Nephron (organoid): ENCODE measurements at regions not wholly inside any gene's neighbourhood (a gene's known extent, or its start where the extent isn't known, plus 50 kb on each side); places are given as distances from the start of the nearest gene placed in this dataset.

Experiments
- H3K27ac Mint-ChIP-seq, 3 experiments: 2 replicates each; pipeline ENCODE4 v1.8.0; 2020; ENCODE audit warnings: mixed read lengths in 3 of 3, mild to moderate bottlenecking in 2 of 3, moderate library complexity in 1 of 3
- H3K27me3 Mint-ChIP-seq: 2 replicates; pipeline ENCODE4 v1.8.0; 2021; ENCODE audit warnings: low read depth, mild to moderate bottlenecking, moderate library complexity, mixed read lengths
- H3K36me3 Mint-ChIP-seq: 2 replicates; pipeline ENCODE4 v1.8.0; 2020; ENCODE audit warnings: low read depth, mixed read lengths
- H3K4me1 Mint-ChIP-seq: 2 replicates; pipeline ENCODE4 v1.8.0; 2020; ENCODE audit warnings: mixed read lengths
- H3K4me3 Mint-ChIP-seq, 3 experiments: 2 replicates each; pipeline ENCODE4 v1.8.0; 2020; ENCODE audit warnings: mild to moderate bottlenecking in 3 of 3, mixed read lengths in 3 of 3, moderate library complexity in 2 of 3
- H3K9me3 Mint-ChIP-seq: 2 replicates; pipeline ENCODE4 v1.8.0; 2020; ENCODE audit warnings: mixed read lengths
- TF ChIP-seq, protein P1 (sequence below), 3 experiments: fragments of 200-600 bp; sonication (generic); IDR thresholded peaks; one replicate each; pipeline ENCODE4 v1.5.0; 2021; ENCODE audit warnings: antibody characterized with exemption in 3 of 3; ENCODE audit not compliant: unreplicated experiment in 3 of 3

DNA sequence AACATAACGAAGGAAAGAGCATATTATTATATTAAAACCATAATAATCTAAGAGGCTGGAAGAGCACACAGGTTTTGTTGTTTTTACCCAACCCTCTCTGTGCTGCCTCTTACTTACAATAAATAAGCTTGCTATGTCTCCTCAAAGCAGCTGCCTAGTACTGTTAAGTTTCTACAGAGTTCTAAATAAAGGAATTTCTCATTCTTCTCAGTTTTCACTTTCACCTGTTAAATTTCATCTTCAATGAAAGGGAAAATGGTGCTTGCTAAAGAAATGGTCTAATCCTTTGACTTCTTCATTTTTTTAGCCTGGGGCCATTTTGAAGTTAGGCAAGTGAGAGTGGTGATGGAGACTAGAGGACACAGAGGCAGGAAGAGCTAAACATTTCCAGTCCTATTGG is 396.1 kb downstream of the MAN2A1 start:
- Mint-ChIP-seq H3K27ac (no peak overlapping the region), H3K4me1 (peaks cover 32% of the 10 kb centered on the region), H3K9me3 (no peaks in the 10 kb centered on the region), H3K4me3 (no peak overlapping the region), H3K36me3 (no peaks in the 10 kb centered on the region), H3K27me3 (no peaks in the 10 kb centered on the region)
- TF ChIP-seq, protein P1, sequence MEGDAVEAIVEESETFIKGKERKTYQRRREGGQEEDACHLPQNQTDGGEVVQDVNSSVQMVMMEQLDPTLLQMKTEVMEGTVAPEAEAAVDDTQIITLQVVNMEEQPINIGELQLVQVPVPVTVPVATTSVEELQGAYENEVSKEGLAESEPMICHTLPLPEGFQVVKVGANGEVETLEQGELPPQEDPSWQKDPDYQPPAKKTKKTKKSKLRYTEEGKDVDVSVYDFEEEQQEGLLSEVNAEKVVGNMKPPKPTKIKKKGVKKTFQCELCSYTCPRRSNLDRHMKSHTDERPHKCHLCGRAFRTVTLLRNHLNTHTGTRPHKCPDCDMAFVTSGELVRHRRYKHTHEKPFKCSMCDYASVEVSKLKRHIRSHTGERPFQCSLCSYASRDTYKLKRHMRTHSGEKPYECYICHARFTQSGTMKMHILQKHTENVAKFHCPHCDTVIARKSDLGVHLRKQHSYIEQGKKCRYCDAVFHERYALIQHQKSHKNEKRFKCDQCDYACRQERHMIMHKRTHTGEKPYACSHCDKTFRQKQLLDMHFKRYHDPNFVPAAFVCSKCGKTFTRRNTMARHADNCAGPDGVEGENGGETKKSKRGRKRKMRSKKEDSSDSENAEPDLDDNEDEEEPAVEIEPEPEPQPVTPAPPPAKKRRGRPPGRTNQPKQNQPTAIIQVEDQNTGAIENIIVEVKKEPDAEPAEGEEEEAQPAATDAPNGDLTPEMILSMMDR (IDR thresholded peaks at IDR 0.05; ENCODE audit: unreplicated experiment in 3 of 3): no peak

- Mint-ChIP-seq H3K9me3 (no peaks in the 10 kb centered on the region), H3K36me3 (no peaks in the 10 kb centered on the region), H3K27me3 (no peaks in the 10 kb centered on the region), H3K4me1 (peaks cover 32% of the 10 kb centered on the region), H3K27ac (peak overlapping the region; percentile 53 to 83 (median 55)), H3K4me3 (peak overlapping the region in 1 of 3 experiments; percentile 26)
- TF ChIP-seq, protein P1 (IDR thresholded peaks at IDR 0.05; ENCODE audit: unreplicated experiment in 3 of 3): no peak
Measured at GRCh38 chr5:110086658-110087388, 397.1 kb downstream of the MAN2A1 start.

GRCh38 chr5:110087829-110088228 is 398.1 kb downstream of the MAN2A1 start:
- Mint-ChIP-seq H3K9me3 (no peaks in the 10 kb centered on the region), H3K27ac (no peak overlapping the region)

DNA sequence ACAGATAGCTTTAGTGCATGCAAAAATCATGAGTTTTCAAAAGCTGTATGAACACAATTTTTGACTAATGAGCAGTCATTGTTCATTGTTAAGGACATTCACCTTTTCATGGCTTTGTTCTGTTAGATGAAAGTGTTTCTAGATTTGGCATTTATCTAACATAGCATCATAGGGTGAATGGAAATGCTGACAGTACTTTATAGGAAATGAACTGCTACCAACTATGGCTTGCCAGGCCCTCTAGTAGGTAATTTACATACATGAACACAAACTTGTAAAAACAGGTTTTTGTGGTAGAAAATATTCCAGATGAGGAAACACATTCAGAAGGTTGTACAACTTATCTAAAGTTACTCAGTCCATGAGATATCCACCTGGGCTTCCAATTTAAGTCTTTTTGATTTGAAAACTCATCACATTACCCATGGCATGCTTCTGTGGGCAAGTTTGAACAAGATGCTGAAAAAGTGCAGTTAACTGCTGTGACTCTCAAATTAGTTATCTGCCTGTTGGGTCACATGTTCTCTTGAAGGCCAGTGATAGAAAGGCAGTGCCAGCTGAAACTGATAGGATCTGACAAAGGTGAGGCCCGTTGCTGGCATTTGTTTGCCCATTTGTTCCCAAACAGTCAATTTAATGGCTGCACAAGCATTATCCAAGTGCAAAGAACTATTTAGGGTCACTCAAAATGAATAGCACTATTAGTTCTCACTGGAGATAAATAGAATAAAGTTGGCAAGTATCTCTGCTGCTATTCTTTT is 399.1 kb downstream of the MAN2A1 start:
- no peaks in the 10 kb centered on the region for H3K27me3 Mint-ChIP-seq
- H3K36me3 Mint-ChIP-seq: no peaks in the 10 kb centered on the region
- H3K27ac Mint-ChIP-seq: no peak overlapping the region
- H3K9me3 Mint-ChIP-seq: no peaks in the 10 kb centered on the region
- TF ChIP-seq, protein P1 (IDR thresholded peaks at IDR 0.05; ENCODE audit: unreplicated experiment in 3 of 3): no peak
- no peak overlapping the region for H3K4me3 Mint-ChIP-seq
- H3K4me1 Mint-ChIP-seq: peaks cover 32% of the 10 kb centered on the region

More at GRCh38 chr5:110087829-110088228, 398.1 kb downstream of the MAN2A1 start:
- peaks cover 32% of the 10 kb centered on the region for H3K4me1 Mint-ChIP-seq
- no peak overlapping the region for H3K4me3 Mint-ChIP-seq
- TF ChIP-seq, protein P1 (IDR thresholded peaks at IDR 0.05; ENCODE audit: unreplicated experiment in 3 of 3): no peak
- no peaks in the 10 kb centered on the region for H3K36me3 Mint-ChIP-seq
- no peaks in the 10 kb centered on the region for H3K27me3 Mint-ChIP-seq

GRCh38 chr5:110092955-110093785 is 403.4 kb downstream of the MAN2A1 start:
- Mint-ChIP-seq H3K27ac (no peak overlapping the region), H3K4me1 (peaks cover 5% of the 10 kb centered on the region), H3K9me3 (no peaks in the 10 kb centered on the region), H3K27me3 (no peaks in the 10 kb centered on the region), H3K4me3 (no peak overlapping the region), H3K36me3 (no peaks in the 10 kb centered on the region)
- TF ChIP-seq, protein P1 (IDR thresholded peaks at IDR 0.05; ENCODE audit: unreplicated experiment in 3 of 3): no peak
